Peyer's patch (tissue), 4 donors: ENCODE measurements at regions not wholly inside any gene's neighbourhood (a gene's known extent, or its start where the extent isn't known, plus 50 kb on each side); places are given as distances from the start of the nearest gene placed in this dataset.

Experiments used
- DNase-seq, 3 donors: peaks; one replicate each; pipeline ENCODE4 v3.0.0-alpha.2; 2017 to 2019
- H3K27ac ChIP-seq, 4 donors: fragments of 200-600 bp; sonication (generic); one replicate each; pipeline ENCODE4 v1.5.1; 2016 to 2019
- H3K27me3 ChIP-seq, 2 donors: fragments of 200-600 bp; sonication (generic); one replicate each; pipeline ENCODE4 v1.5.1; 2019
- H3K36me3 ChIP-seq, 3 donors: fragments of 200-600 bp; sonication (generic); one replicate each; pipeline ENCODE4 v1.5.1; 2016 to 2019
- H3K4me1 ChIP-seq, 4 donors: fragments of 200-600 bp; sonication (generic); one replicate each; pipeline ENCODE4 v1.5.1; 2016 to 2019
- H3K4me3 ChIP-seq, 4 donors: fragments of 200-600 bp; sonication (generic); 1 replicate in 3 of 4; 2 replicates in 1 of 4; pipeline ENCODE4 v1.5.1; 2016 to 2019; ENCODE audit warnings: mild to moderate bottlenecking in 1 of 4
- H3K9me3 ChIP-seq, 4 donors: fragments of 200-600 bp; sonication (generic); one replicate each; pipeline ENCODE4 v1.5.1; 2016 to 2019; ENCODE audit warnings: mild to moderate bottlenecking in 1 of 4
- CTCF ChIP-seq, 6 experiments: fragments of 450-650 bp in 4 of 6; fragments of 200-600 bp in 2 of 6; sonication (generic) in 1 of 6; IDR thresholded peaks; one replicate each; pipeline ENCODE4 v1.5.1; 2017 to 2019; ENCODE audit warnings: antibody characterized with exemption in 6 of 6, mild to moderate bottlenecking in 3 of 6, moderate library complexity in 1 of 6
- POLR2A ChIP-seq, 2 donors: fragments of 450-650 bp; IDR thresholded peaks; one replicate each; pipeline ENCODE4 v1.5.1; 2017; ENCODE audit warnings: antibody characterized with exemption in 2 of 2, mild to moderate bottlenecking in 2 of 2, moderate library complexity in 2 of 2

DNA sequence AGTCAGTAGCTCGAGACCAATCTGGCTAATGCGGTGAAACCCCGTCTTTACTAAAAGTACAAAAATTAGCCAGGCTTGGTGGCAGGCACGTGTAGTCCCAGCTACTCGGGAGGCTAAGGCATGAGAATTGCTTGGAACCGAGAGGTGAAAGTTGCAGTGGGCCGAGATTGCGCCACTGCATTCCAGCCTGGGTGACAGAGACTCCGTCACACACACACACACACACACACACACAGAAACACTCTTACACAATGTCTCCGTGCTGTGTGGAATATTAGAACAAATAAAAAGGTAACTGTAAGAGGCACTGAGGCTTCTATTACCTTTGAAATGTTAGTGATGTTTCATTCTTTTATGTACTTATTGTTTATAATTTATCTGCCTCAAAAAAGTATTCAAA is 326.6 kb downstream of the GPAT3 start:
- H3K27ac ChIP-seq = no peak overlapping the region
- no peaks in the 10 kb centered on the region for H3K36me3 ChIP-seq
- H3K4me3 ChIP-seq = no peak overlapping the region
- TF ChIP-seq CTCF (IDR thresholded peaks at IDR 0.05) = no peak
- no peak for TF ChIP-seq POLR2A (IDR thresholded peaks at IDR 0.05)
- H3K27me3 ChIP-seq = no peaks in the 10 kb centered on the region
- no peaks in the 10 kb centered on the region for H3K4me1 ChIP-seq
- DNase-seq = no peak
- H3K9me3 ChIP-seq = no peaks in the 10 kb centered on the region

DNA sequence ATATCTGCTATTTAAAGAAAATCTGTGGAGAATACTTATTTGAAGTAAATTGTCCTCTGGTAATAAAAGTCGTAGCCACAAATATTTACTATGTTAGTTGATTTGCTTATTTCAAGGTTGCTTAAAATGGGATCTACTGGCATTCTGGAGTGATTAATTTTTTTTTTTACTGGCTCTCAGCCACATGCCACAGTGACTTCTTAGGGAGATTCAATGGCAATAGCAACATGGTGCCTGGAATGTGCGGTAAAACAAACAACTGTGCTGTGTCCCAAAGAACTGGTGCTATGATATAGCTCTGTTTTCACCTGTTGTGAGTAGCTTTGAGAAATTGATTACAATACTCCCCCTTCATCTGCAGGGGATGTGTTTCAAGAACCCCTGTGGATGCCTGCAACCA is 324.3 kb downstream of the GPAT3 start:
- H3K4me1 ChIP-seq = no peaks in the 10 kb centered on the region
- no peaks in the 10 kb centered on the region for H3K9me3 ChIP-seq
- TF ChIP-seq POLR2A (IDR thresholded peaks at IDR 0.05) (no peak), CTCF (IDR thresholded peaks at IDR 0.05) (no peak)
- H3K27ac ChIP-seq = no peak overlapping the region
- no peak for DNase-seq
- no peak overlapping the region for H3K4me3 ChIP-seq
- H3K36me3 ChIP-seq = no peaks in the 10 kb centered on the region
- no peaks in the 10 kb centered on the region for H3K27me3 ChIP-seq

- TF ChIP-seq CTCF (IDR thresholded peaks at IDR 0.05) = no peak
- no peak for TF ChIP-seq POLR2A (IDR thresholded peaks at IDR 0.05)
- DNase-seq = no peak
- no peaks in the 10 kb centered on the region for H3K27me3 ChIP-seq
- H3K4me3 ChIP-seq = no peak overlapping the region
- no peaks in the 10 kb centered on the region for H3K9me3 ChIP-seq
- H3K4me1 ChIP-seq = no peaks in the 10 kb centered on the region
- H3K27ac ChIP-seq = no peak overlapping the region
- H3K36me3 ChIP-seq = no peaks in the 10 kb centered on the region
Measured at GRCh38 chr4:83858131-83858530, 322.2 kb downstream of the GPAT3 start.

- no peaks in the 10 kb centered on the region for H3K9me3 ChIP-seq
- no peak for DNase-seq
Measured at GRCh38 chr4:83855044-83855443, 319.1 kb downstream of the GPAT3 start.

GRCh38 chr4:83852085-83852451 is 316.2 kb downstream of the GPAT3 start:
- Histone ChIP-seq H3K36me3 (no peaks in the 10 kb centered on the region), H3K27ac (no peak overlapping the region), H3K9me3 (no peaks in the 10 kb centered on the region), H3K27me3 (no peaks in the 10 kb centered on the region), H3K4me1 (no peaks in the 10 kb centered on the region), H3K4me3 (no peak overlapping the region)
- TF ChIP-seq CTCF (IDR thresholded peaks at IDR 0.05) = no peak
- TF ChIP-seq POLR2A (IDR thresholded peaks at IDR 0.05) = no peak
- no peak for DNase-seq

More at GRCh38 chr4:83855044-83855443, 319.1 kb downstream of the GPAT3 start:
- no peaks in the 10 kb centered on the region for H3K36me3 ChIP-seq
- TF ChIP-seq CTCF (IDR thresholded peaks at IDR 0.05) (no peak), POLR2A (IDR thresholded peaks at IDR 0.05) (no peak)
- H3K27me3 ChIP-seq = no peaks in the 10 kb centered on the region
- H3K4me3 ChIP-seq = no peak overlapping the region
- no peaks in the 10 kb centered on the region for H3K4me1 ChIP-seq
- no peak overlapping the region for H3K27ac ChIP-seq
